NCI-H1417 treated with DMSO at 0.1 percent for 48 hours (cell line): ENCODE measurements at regions not wholly inside any gene's neighbourhood (a gene's known extent, or its start where the extent isn't known, plus 50 kb on each side); places are given as distances from the start of the nearest gene placed in this dataset.

ENCODE experiments used
- DNase-seq: peaks from one replicate; lab custom pipeline; 2025; lab: John Stamatoyannopoulos, UW

- DNase-seq, result no peak
These were observed 288.2 kb downstream of the PTPRU start for GRCh38 chr1:29524285-29525065.

- no peak for DNase-seq
These were observed 287.3 kb downstream of the PTPRU start for GRCh38 chr1:29523576-29523975.

- no peak for DNase-seq
These were observed 286.8 kb downstream of the PTPRU start for GRCh38 chr1:29523136-29523535.

GRCh38 chr1:29521811-29522580, 285.7 kb downstream of the PTPRU start:
- no peak for DNase-seq

GRCh38 chr1:29521438-29521715, 285.1 kb downstream of the PTPRU start:
- no peak for DNase-seq

- DNase-seq, result no peak
These were observed 284.5 kb downstream of the PTPRU start for GRCh38 chr1:29520571-29521437.

GRCh38 chr1:29519788-29520110, 283.4 kb downstream of the PTPRU start:
- DNase-seq, result no peak

GRCh38 chr1:29519108-29519787, 282.9 kb downstream of the PTPRU start:
- no peak for DNase-seq

GRCh38 chr1:29518183-29518835, 282.0 kb downstream of the PTPRU start:
- DNase-seq, result no peak

GRCh38 chr1:29517251-29518086, 281.1 kb downstream of the PTPRU start:
- DNase-seq, result no peak

GRCh38 chr1:29516063-29516820, 279.9 kb downstream of the PTPRU start:
- DNase-seq, result no peak

- DNase-seq, result no peak
These were observed 279.0 kb downstream of the PTPRU start for GRCh38 chr1:29515170-29515955.

GRCh38 chr1:29514361-29515169, 278.2 kb downstream of the PTPRU start:
- DNase-seq, result no peak

- no peak for DNase-seq
These were observed 277.0 kb downstream of the PTPRU start for GRCh38 chr1:29513357-29513756.

- no peak for DNase-seq
These were observed 275.1 kb downstream of the PTPRU start for GRCh38 chr1:29511436-29511835.

GRCh38 chr1:29508458-29509107, 272.3 kb downstream of the PTPRU start:
- no peak for DNase-seq

- DNase-seq, result no peak
These were observed 270.4 kb downstream of the PTPRU start for GRCh38 chr1:29506678-29507225.
